ENCODE measurements at regions not wholly inside any gene's neighbourhood (a gene's known extent, or its start where the extent isn't known, plus 50 kb on each side); places are given as distances from the start of the nearest gene placed in this dataset.

- intact Hi-C loops (cut with micrococcal nuclease; ENCODE audit: unreplicated experiment): no loop called here
- POLR2A ChIA-PET (ENCODE audit: low non-redundant PET): no interaction called here
- H3K4me3 ChIP-seq (ENCODE audit: low read depth, low read length, poor library complexity, severe bottlenecking): no peak overlapping the region
Observed at GRCh38 chr2:200136655-200137054, 169.8 kb upstream of the SPATS2L start.

GRCh38 chr2:200137271-200137670 lies 169.2 kb upstream of the SPATS2L start:
- POLR2A ChIA-PET (ENCODE audit: low non-redundant PET): no interaction called here
- no TSS peak for BruUV-seq (replicated peaks)
- no peaks in the 10 kb centered on the region for H3K36me3 ChIP-seq (ENCODE audit: insufficient read depth, low read length, poor library complexity, severe bottlenecking)
- H3K4me3 ChIP-seq (ENCODE audit: low read depth, low read length, poor library complexity, severe bottlenecking): no peak overlapping the region
- intact Hi-C loops (cut with micrococcal nuclease; ENCODE audit: unreplicated experiment): no loop called here
- TF ChIP-seq EZH2 (IDR thresholded peaks at IDR 0.05; ENCODE audit: borderline replicate concordance, low read depth, low read length, poor library complexity, severe bottlenecking) (no peak), CTCF (conservative IDR thresholded peaks at IDR 0.05; ENCODE audit: low read depth, low read length) (no peak)
- no peaks in the 10 kb centered on the region for H3K27me3 ChIP-seq (replicated peaks; ENCODE audit: insufficient read depth, low read depth, low read length, poor library complexity)
- no peaks in the 10 kb centered on the region for H3K4me1 ChIP-seq (ENCODE audit: insufficient read depth, low read length, poor library complexity, severe bottlenecking)
- CTCF ChIA-PET: interaction anchor here (0.6 kb wide), 1 partner anchor 13 kb away, joined by 4 read pairs; no protein-coding TSS in a partner anchor
- H3K9me3 ChIP-seq (ENCODE audit: low read depth, low read length, poor library complexity, severe bottlenecking): no peaks in the 10 kb centered on the region
- DNase-seq (ENCODE audit: low spot score): no peak
- no peak overlapping the region for H3K27ac ChIP-seq (ENCODE audit: low read depth, low read length, poor library complexity, severe bottlenecking)

More at GRCh38 chr2:200136655-200137054, 169.8 kb upstream of the SPATS2L start:
- BruUV-seq (replicated peaks): no TSS peak
- TF ChIP-seq EZH2 (IDR thresholded peaks at IDR 0.05; ENCODE audit: borderline replicate concordance, low read depth, low read length, poor library complexity, severe bottlenecking) (no peak), CTCF (conservative IDR thresholded peaks at IDR 0.05; ENCODE audit: low read depth, low read length) (no peak)
- CTCF ChIA-PET: interaction anchor here (0.6 kb wide), 2 partner anchors 12 to 161 kb away, joined by 3 to 4 read pairs; no protein-coding TSS in a partner anchor
- no peak for DNase-seq (ENCODE audit: low spot score)
- no peaks in the 10 kb centered on the region for H3K9me3 ChIP-seq (ENCODE audit: low read depth, low read length, poor library complexity, severe bottlenecking)
- H3K27ac ChIP-seq (ENCODE audit: low read depth, low read length, poor library complexity, severe bottlenecking): no peak overlapping the region
- H3K4me1 ChIP-seq (ENCODE audit: insufficient read depth, low read length, poor library complexity, severe bottlenecking): no peaks in the 10 kb centered on the region
- H3K27me3 ChIP-seq (replicated peaks; ENCODE audit: insufficient read depth, low read depth, low read length, poor library complexity): no peaks in the 10 kb centered on the region
- H3K36me3 ChIP-seq (ENCODE audit: insufficient read depth, low read length, poor library complexity, severe bottlenecking): no peaks in the 10 kb centered on the region

- POLR2A ChIA-PET (ENCODE audit: low non-redundant PET): no interaction called here
- H3K27ac ChIP-seq (ENCODE audit: low read depth, low read length, poor library complexity, severe bottlenecking): no peak overlapping the region
- TF ChIP-seq EZH2 (IDR thresholded peaks at IDR 0.05; ENCODE audit: borderline replicate concordance, low read depth, low read length, poor library complexity, severe bottlenecking): no peak
- TF ChIP-seq CTCF (conservative IDR thresholded peaks at IDR 0.05; ENCODE audit: low read depth, low read length): no peak
- no peaks in the 10 kb centered on the region for H3K27me3 ChIP-seq (replicated peaks; ENCODE audit: insufficient read depth, low read depth, low read length, poor library complexity)
- intact Hi-C loops (cut with micrococcal nuclease; ENCODE audit: unreplicated experiment): no loop called here
- no peaks in the 10 kb centered on the region for H3K36me3 ChIP-seq (ENCODE audit: insufficient read depth, low read length, poor library complexity, severe bottlenecking)
- no peaks in the 10 kb centered on the region for H3K9me3 ChIP-seq (ENCODE audit: low read depth, low read length, poor library complexity, severe bottlenecking)
- H3K4me3 ChIP-seq (ENCODE audit: low read depth, low read length, poor library complexity, severe bottlenecking): no peak overlapping the region
- no TSS peak for BruUV-seq (replicated peaks)
- no peaks in the 10 kb centered on the region for H3K4me1 ChIP-seq (ENCODE audit: insufficient read depth, low read length, poor library complexity, severe bottlenecking)
- DNase-seq (ENCODE audit: low spot score): no peak
- CTCF ChIA-PET: no interaction called here
Observed at GRCh38 chr2:200137691-200138090, 168.8 kb upstream of the SPATS2L start.

Measured in A673 (cell line).